ENCODE measurements at regions not wholly inside any gene's neighbourhood (a gene's known extent, or its start where the extent isn't known, plus 50 kb on each side); places are given as distances from the start of the nearest gene placed in this dataset.
"Not testable (repeated sequence)": the region's sequence is repeated elsewhere in the genome, so short reads cannot be mapped to it uniquely, and the experiment has no call there.

GRCh38 chr5:173495225-173495904 lies 121.1 kb downstream of the BOD1 start:
- DNase-seq, result no peak

- no peak for DNase-seq
Observed at GRCh38 chr5:173494446-173494845, 122.0 kb downstream of the BOD1 start.

- DNase-seq, result no peak
Observed at GRCh38 chr5:173493846-173494245, 122.6 kb downstream of the BOD1 start.

- DNase-seq, result no peak
Observed at GRCh38 chr5:173493040-173493439, 123.4 kb downstream of the BOD1 start.

GRCh38 chr5:173490681-173491080 lies 125.8 kb downstream of the BOD1 start:
- DNase-seq, result no peak

- no peak for DNase-seq
Observed at GRCh38 chr5:173488144-173488543, 128.3 kb downstream of the BOD1 start.

- no peak for DNase-seq
Observed at GRCh38 chr5:173487300-173487699, 129.2 kb downstream of the BOD1 start.

GRCh38 chr5:173486355-173487225 lies 129.9 kb downstream of the BOD1 start:
- DNase-seq, result no peak

- no peak for DNase-seq
Observed at GRCh38 chr5:173484569-173484968, 131.9 kb downstream of the BOD1 start.

- not testable (repeated sequence) for DNase-seq
Observed at GRCh38 chr5:173483599-173483998, 132.9 kb downstream of the BOD1 start.

GRCh38 chr5:173483160-173483559 lies 133.3 kb downstream of the BOD1 start:
- no peak for DNase-seq

- no peak for DNase-seq
Observed at GRCh38 chr5:173481821-173482220, 134.6 kb downstream of the BOD1 start.

- no peak for DNase-seq
Observed at GRCh38 chr5:173480896-173481295, 135.6 kb downstream of the BOD1 start.

- DNase-seq, result no peak
Observed at GRCh38 chr5:173479711-173480110, 136.7 kb downstream of the BOD1 start.

- peak in 3 of 14 donors; percentile 5 to 58 (median 12) for DNase-seq
Observed at GRCh38 chr5:173477345-173478040, 139.0 kb downstream of the BOD1 start.

- DNase-seq, result no peak
Observed at GRCh38 chr5:173475780-173476179, 140.7 kb downstream of the BOD1 start.

GRCh38 chr5:173474881-173475287 lies 141.6 kb downstream of the BOD1 start:
- no peak for DNase-seq

- DNase-seq, result no peak
Observed at GRCh38 chr5:173473288-173473687, 143.2 kb downstream of the BOD1 start.

- DNase-seq, result peak in 4 of 14 donors; percentile 34 to 52 (median 42)
Observed at GRCh38 chr5:173472784-173473278, 143.6 kb downstream of the BOD1 start.

GRCh38 chr5:173472164-173472563 lies 143.9 kb upstream of the STC2 start:
- DNase-seq, result peak in 12 of 14 donors; percentile 43 to 87 (median 74)

GRCh38 chr5:173468821-173469251 lies 140.6 kb upstream of the STC2 start:
- DNase-seq, result no peak

- DNase-seq, result no peak
Observed at GRCh38 chr5:173466227-173466626, 138.0 kb upstream of the STC2 start.

- no peak for DNase-seq
Observed at GRCh38 chr5:173464813-173465212, 136.6 kb upstream of the STC2 start.

Data from C1 segment of cervical spinal cord (tissue), 14 donors.